Neural cell (in vitro differentiated cells): ENCODE measurements at regions not wholly inside any gene's neighbourhood (a gene's known extent, or its start where the extent isn't known, plus 50 kb on each side); places are given as distances from the start of the nearest gene placed in this dataset.

Experiments used
- H2AFZ ChIP-seq: fragments of 200-600, 300-800 bp; sonication (generic), shearing (Covaris generic); 2 replicates; pipeline ENCODE4 v1.6.0; 2014; ENCODE audit warnings: low read depth, mild to moderate bottlenecking, antibody characterized with exemption, low read length, moderate library complexity
- H3F3A ChIP-seq: fragments of 200-600 bp; shearing (Covaris generic); 2 replicates; pipeline ENCODE4 v1.6.1; 2016; ENCODE audit warnings: mild to moderate bottlenecking, moderate library complexity, mixed read lengths, antibody characterized with exemption, low read length; ENCODE audit not compliant: insufficient read depth, poor library complexity, severe bottlenecking
- H3K27ac ChIP-seq: fragments of 200-600, 300-800 bp; sonication (generic), shearing (Covaris generic); 2 replicates; pipeline ENCODE4 v1.5.1; 2014; ENCODE audit warnings: mild to moderate bottlenecking, low read length, moderate library complexity
- H3K27me3 ChIP-seq: fragments of 300-800, 200-600 bp; sonication (generic), shearing (Covaris generic); 2 replicates; pipeline ENCODE4 v1.6.0; 2014; ENCODE audit warnings: mild to moderate bottlenecking, low read depth, low read length, moderate library complexity; ENCODE audit not compliant: insufficient read depth
- H3K36me3 ChIP-seq: fragments of 300-800, 200-600 bp; sonication (generic), shearing (Covaris generic); 2 replicates; pipeline ENCODE4 v1.5.1; 2014; ENCODE audit warnings: mild to moderate bottlenecking, antibody characterized with exemption, low read length, moderate library complexity; ENCODE audit not compliant: insufficient read depth
- H3K4me2 ChIP-seq: fragments of 300-800, 200-600 bp; sonication (generic), shearing (Covaris generic); 2 replicates; pipeline ENCODE4 v1.6.0; 2014; ENCODE audit warnings: mild to moderate bottlenecking, low read length
- H3K4me3 ChIP-seq: fragments of 300-800, 200-600 bp; sonication (generic), shearing (Covaris generic); 2 replicates; pipeline ENCODE4 v1.5.1; 2014; ENCODE audit warnings: mild to moderate bottlenecking, low read length, moderate library complexity
- H3K79me2 ChIP-seq: fragments of 200-600 bp; shearing (Covaris generic); replicated peaks from 2 replicates; pipeline ENCODE4 v1.6.0; 2014; ENCODE audit warnings: mild to moderate bottlenecking, low read length, moderate library complexity; ENCODE audit not compliant: insufficient read depth
- H3K9ac ChIP-seq: fragments of 300-800, 200-600 bp; sonication (generic), shearing (Covaris generic); 2 replicates; pipeline ENCODE4 v1.6.1; 2016; ENCODE audit warnings: mild to moderate bottlenecking, low read length, mixed read lengths
- H3K9me2 ChIP-seq: fragments of 200-600 bp; shearing (Covaris generic); 2 replicates; pipeline ENCODE4 v1.6.1; 2016; ENCODE audit warnings: mild to moderate bottlenecking, low read length, mixed read lengths; ENCODE audit not compliant: insufficient read depth
- H3K9me3 ChIP-seq: fragments of 200-600, 300-800 bp; sonication (generic), shearing (Covaris generic); 2 replicates; pipeline ENCODE4 v1.6.1; 2016; ENCODE audit warnings: mild to moderate bottlenecking, mixed run types, low read length, moderate library complexity, mixed read lengths
- H4K20me1 ChIP-seq: fragments of 200-600 bp; shearing (Covaris generic); 2 replicates; pipeline ENCODE4 v1.6.1; 2016; ENCODE audit warnings: mild to moderate bottlenecking, mixed run types; ENCODE audit not compliant: insufficient read depth
- EP300 ChIP-seq: fragments of 450-650 bp; conservative IDR thresholded peaks from 2 replicates; pipeline ENCODE4 v1.6.1; 2014; ENCODE audit warnings: antibody characterized with exemption, mild to moderate bottlenecking, moderate library complexity; ENCODE audit not compliant: poor library complexity, severe bottlenecking
- EZH2 ChIP-seq: fragments of 200-600, 300-800 bp; shearing (Covaris generic), sonication (generic); IDR thresholded peaks from 2 replicates; pipeline ENCODE4 v1.6.1; 2014; ENCODE audit warnings: antibody characterized with exemption, low read length, borderline replicate concordance, mild to moderate bottlenecking; ENCODE audit not compliant: insufficient read depth, poor library complexity, severe bottlenecking
- MXI1 ChIP-seq: fragments of 450-650 bp; conservative IDR thresholded peaks from 2 replicates; pipeline ENCODE4 v1.6.1; 2014; ENCODE audit warnings: antibody characterized with exemption, mild to moderate bottlenecking; ENCODE audit not compliant: poor library complexity, severe bottlenecking
- POLR2AphosphoS5 ChIP-seq: IDR thresholded peaks from 2 replicates; pipeline ENCODE4 v1.6.1; 2012
- RAD21 ChIP-seq: fragments of 450-650 bp; conservative IDR thresholded peaks from 2 replicates; pipeline ENCODE4 v1.6.1; 2014; ENCODE audit warnings: antibody characterized with exemption, mild to moderate bottlenecking, moderate library complexity
- SMC3 ChIP-seq: fragments of 450-650 bp; conservative IDR thresholded peaks from 2 replicates; pipeline ENCODE4 v1.6.1; 2014; ENCODE audit warnings: antibody characterized with exemption, mild to moderate bottlenecking, moderate library complexity; ENCODE audit not compliant: poor library complexity
- TAF1 ChIP-seq: IDR thresholded peaks from 2 replicates; pipeline ENCODE4 v1.6.1; 2012; ENCODE audit warnings: low read depth
- TF ChIP-seq, protein P1 (sequence below): IDR thresholded peaks from 2 replicates; pipeline ENCODE4 v1.6.1; 2012; ENCODE audit warnings: borderline replicate concordance
- TF ChIP-seq, protein P2 (sequence below): fragments of 450-650 bp; IDR thresholded peaks from 2 replicates; pipeline ENCODE4 v1.5.1; 2014; ENCODE audit warnings: antibody characterized with exemption, mild to moderate bottlenecking, moderate library complexity; ENCODE audit not compliant: poor library complexity, severe bottlenecking

- H2AFZ ChIP-seq, result no peak overlapping the region
- no peaks in the 10 kb centered on the region for H4K20me1 ChIP-seq
- H3K9me2 ChIP-seq, result no peaks in the 10 kb centered on the region
- no peak overlapping the region for H3K9ac ChIP-seq
- H3K4me2 ChIP-seq, result no peak overlapping the region
- no peak overlapping the region for H3K27ac ChIP-seq
- no peak overlapping the region for H3K4me3 ChIP-seq
- no peaks in the 10 kb centered on the region for H3K27me3 ChIP-seq
- no peaks in the 10 kb centered on the region for H3F3A ChIP-seq
- no peaks in the 10 kb centered on the region for H3K36me3 ChIP-seq
- no peaks in the 10 kb centered on the region for H3K79me2 ChIP-seq
- no peaks in the 10 kb centered on the region for H3K9me3 ChIP-seq
- TF ChIP-seq EZH2, result no peak
- no peak for TF ChIP-seq EP300
- no peak for TF ChIP-seq TAF1
- TF ChIP-seq SMC3, result no peak
- TF ChIP-seq, protein P1, sequence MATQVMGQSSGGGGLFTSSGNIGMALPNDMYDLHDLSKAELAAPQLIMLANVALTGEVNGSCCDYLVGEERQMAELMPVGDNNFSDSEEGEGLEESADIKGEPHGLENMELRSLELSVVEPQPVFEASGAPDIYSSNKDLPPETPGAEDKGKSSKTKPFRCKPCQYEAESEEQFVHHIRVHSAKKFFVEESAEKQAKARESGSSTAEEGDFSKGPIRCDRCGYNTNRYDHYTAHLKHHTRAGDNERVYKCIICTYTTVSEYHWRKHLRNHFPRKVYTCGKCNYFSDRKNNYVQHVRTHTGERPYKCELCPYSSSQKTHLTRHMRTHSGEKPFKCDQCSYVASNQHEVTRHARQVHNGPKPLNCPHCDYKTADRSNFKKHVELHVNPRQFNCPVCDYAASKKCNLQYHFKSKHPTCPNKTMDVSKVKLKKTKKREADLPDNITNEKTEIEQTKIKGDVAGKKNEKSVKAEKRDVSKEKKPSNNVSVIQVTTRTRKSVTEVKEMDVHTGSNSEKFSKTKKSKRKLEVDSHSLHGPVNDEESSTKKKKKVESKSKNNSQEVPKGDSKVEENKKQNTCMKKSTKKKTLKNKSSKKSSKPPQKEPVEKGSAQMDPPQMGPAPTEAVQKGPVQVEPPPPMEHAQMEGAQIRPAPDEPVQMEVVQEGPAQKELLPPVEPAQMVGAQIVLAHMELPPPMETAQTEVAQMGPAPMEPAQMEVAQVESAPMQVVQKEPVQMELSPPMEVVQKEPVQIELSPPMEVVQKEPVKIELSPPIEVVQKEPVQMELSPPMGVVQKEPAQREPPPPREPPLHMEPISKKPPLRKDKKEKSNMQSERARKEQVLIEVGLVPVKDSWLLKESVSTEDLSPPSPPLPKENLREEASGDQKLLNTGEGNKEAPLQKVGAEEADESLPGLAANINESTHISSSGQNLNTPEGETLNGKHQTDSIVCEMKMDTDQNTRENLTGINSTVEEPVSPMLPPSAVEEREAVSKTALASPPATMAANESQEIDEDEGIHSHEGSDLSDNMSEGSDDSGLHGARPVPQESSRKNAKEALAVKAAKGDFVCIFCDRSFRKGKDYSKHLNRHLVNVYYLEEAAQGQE, result no peak
- no peak for TF ChIP-seq POLR2AphosphoS5
- TF ChIP-seq MXI1, result no peak
- TF ChIP-seq, protein P2, sequence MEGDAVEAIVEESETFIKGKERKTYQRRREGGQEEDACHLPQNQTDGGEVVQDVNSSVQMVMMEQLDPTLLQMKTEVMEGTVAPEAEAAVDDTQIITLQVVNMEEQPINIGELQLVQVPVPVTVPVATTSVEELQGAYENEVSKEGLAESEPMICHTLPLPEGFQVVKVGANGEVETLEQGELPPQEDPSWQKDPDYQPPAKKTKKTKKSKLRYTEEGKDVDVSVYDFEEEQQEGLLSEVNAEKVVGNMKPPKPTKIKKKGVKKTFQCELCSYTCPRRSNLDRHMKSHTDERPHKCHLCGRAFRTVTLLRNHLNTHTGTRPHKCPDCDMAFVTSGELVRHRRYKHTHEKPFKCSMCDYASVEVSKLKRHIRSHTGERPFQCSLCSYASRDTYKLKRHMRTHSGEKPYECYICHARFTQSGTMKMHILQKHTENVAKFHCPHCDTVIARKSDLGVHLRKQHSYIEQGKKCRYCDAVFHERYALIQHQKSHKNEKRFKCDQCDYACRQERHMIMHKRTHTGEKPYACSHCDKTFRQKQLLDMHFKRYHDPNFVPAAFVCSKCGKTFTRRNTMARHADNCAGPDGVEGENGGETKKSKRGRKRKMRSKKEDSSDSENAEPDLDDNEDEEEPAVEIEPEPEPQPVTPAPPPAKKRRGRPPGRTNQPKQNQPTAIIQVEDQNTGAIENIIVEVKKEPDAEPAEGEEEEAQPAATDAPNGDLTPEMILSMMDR, result no peak
- TF ChIP-seq RAD21, result no peak
Observed at GRCh38 chr16:86798247-86799041, 220.1 kb downstream of the FOXL1 start.

DNA sequence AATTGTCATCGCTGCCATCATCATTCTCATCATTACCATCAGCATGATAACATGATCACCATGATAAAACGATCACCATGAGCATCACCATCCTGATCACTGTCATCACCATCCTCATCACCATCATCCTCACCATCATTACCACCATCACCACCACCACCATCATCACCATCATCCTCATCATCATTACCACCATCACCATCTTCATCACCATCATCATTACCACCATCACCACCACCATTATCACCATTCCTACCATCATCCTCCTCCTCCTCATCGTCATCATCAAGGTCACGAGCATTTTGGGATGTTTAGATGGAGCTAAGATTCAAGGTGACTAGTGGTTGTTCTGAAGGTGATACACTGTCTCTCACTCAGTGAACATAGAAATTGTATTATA, 221.0 kb downstream of the FOXL1 start:
- Histone ChIP-seq H3K79me2 (no peaks in the 10 kb centered on the region), H2AFZ (no peak overlapping the region), H3K36me3 (no peaks in the 10 kb centered on the region), H3K4me2 (no peak overlapping the region), H4K20me1 (no peaks in the 10 kb centered on the region), H3F3A (no peaks in the 10 kb centered on the region), H3K27me3 (no peaks in the 10 kb centered on the region), H3K9me2 (no peaks in the 10 kb centered on the region), H3K27ac (no peak overlapping the region), H3K9ac (no peak overlapping the region), H3K9me3 (no peaks in the 10 kb centered on the region), H3K4me3 (no peak overlapping the region)
- TF ChIP-seq EP300 (no peak), SMC3 (no peak), MXI1 (no peak), EZH2 (no peak), RAD21 (no peak), POLR2AphosphoS5 (no peak), TAF1 (no peak)
- TF ChIP-seq, protein P1, result no peak
- TF ChIP-seq, protein P2, result no peak
